Thyroid gland (tissue), 4 donors: ENCODE measurements at regions not wholly inside any gene's neighbourhood (a gene's known extent, or its start where the extent isn't known, plus 50 kb on each side); places are given as distances from the start of the nearest gene placed in this dataset.

Source experiments
- DNase-seq, 2 donors: peaks; one replicate each; pipeline ENCODE4 v3.0.0-alpha.2; 2019
- H3K27ac ChIP-seq, 3 donors: fragments of 200-600 bp; sonication (generic); 1 replicate in 2 of 3; 2 replicates in 1 of 3; pipeline ENCODE4 v1.5.1; 2016 to 2019; ENCODE audit warnings: mild to moderate bottlenecking in 1 of 3, moderate library complexity in 1 of 3
- H3K27me3 ChIP-seq: fragments of 200-600 bp; sonication (generic); one replicate; pipeline ENCODE4 v1.5.1; 2019
- H3K36me3 ChIP-seq, 2 donors: fragments of 200-600 bp; sonication (generic); one replicate each; pipeline ENCODE4 v1.5.1; 2016 to 2019
- H3K4me1 ChIP-seq, 2 donors: fragments of 200-600 bp; sonication (generic); one replicate each; pipeline ENCODE4 v1.5.1; 2017 to 2019
- H3K4me3 ChIP-seq, 3 donors: fragments of 200-600 bp; sonication (generic); replicated peaks in 1 of 3; 1 replicate in 2 of 3; 2 replicates in 1 of 3; pipeline ENCODE4 v1.5.1; 2016; ENCODE audit warnings: mild to moderate bottlenecking in 1 of 3
- H3K9me3 ChIP-seq: fragments of 200-600 bp; sonication (generic); one replicate; pipeline ENCODE4 v1.5.1; 2017
- POLR2A ChIP-seq, 2 donors: fragments of 450-650 bp; IDR thresholded peaks; one replicate each; pipeline ENCODE4 v1.6.1; 2017; ENCODE audit warnings: antibody characterized with exemption in 2 of 2, mild to moderate bottlenecking in 2 of 2, moderate library complexity in 1 of 2
- WGBS, 2 donors: methylation state at CpG; one replicate each; pipeline ENCODE4 v1.1.5; 2017; 5-methylcytosine and 5-hydroxymethylcytosine counted together
- intact Hi-C: fragments of 100-400 bp; cut with DNase I; formaldehyde crosslinking; loops from one replicate; pipeline ENCODE4 v1.15.1; 2023
- TF ChIP-seq, protein P1 (sequence below), 6 experiments: fragments of 200-600 bp in 3 of 6; fragments of 450-650 bp in 3 of 6; sonication (generic) in 3 of 6; IDR thresholded peaks; one replicate each; pipeline ENCODE4 v1.5.1; 2016 to 2019; ENCODE audit warnings: antibody characterized with exemption in 6 of 6, mild to moderate bottlenecking in 2 of 6, inconsistent platforms in 1 of 6, moderate library complexity in 1 of 6

DNA sequence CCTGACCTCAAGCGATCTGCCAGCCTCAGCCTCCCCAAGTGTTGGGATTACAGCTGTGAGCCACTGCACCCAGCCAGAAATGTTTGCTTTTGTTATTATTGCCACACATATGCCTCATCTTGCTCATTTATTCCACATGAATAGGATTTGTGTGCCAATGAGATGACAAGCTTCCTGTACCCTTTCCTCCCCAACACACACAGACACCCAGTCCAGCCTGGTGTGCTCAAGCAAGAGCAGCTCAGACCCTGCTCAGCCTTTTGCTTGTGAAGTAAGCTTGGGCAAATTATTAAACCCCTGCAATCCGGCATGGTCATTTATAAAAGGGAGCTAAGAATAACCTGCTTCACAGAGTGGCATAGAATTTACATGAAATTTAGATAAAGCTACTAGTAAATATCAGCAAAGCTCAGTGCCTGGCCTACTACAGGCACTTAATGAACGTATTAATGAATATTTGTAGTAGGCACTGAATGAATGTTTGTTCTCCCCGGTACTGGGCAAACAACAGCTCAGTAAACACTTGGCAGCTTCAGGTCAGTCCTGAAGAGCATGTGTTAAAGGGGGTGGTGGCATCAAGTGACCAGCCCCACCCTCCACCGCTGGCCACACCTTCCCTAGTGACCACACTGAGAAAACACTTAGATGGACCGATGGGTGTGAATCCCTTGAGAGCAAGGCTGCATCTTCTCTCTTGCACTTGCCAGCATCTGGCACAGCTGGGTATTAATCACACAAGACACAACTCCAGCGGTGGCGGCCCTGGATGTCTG, 280.2 kb downstream of the SRBD1 start:
- Histone ChIP-seq H3K27ac (no peak overlapping the region), H3K9me3 (no peaks in the 10 kb centered on the region), H3K36me3 (no peaks in the 10 kb centered on the region), H3K4me1 (no peaks in the 10 kb centered on the region), H3K4me3 (no peak overlapping the region), H3K27me3 (no peaks in the 10 kb centered on the region)
- DNase-seq = no peak
- intact Hi-C loops = no loop called here
- TF ChIP-seq, protein P1, sequence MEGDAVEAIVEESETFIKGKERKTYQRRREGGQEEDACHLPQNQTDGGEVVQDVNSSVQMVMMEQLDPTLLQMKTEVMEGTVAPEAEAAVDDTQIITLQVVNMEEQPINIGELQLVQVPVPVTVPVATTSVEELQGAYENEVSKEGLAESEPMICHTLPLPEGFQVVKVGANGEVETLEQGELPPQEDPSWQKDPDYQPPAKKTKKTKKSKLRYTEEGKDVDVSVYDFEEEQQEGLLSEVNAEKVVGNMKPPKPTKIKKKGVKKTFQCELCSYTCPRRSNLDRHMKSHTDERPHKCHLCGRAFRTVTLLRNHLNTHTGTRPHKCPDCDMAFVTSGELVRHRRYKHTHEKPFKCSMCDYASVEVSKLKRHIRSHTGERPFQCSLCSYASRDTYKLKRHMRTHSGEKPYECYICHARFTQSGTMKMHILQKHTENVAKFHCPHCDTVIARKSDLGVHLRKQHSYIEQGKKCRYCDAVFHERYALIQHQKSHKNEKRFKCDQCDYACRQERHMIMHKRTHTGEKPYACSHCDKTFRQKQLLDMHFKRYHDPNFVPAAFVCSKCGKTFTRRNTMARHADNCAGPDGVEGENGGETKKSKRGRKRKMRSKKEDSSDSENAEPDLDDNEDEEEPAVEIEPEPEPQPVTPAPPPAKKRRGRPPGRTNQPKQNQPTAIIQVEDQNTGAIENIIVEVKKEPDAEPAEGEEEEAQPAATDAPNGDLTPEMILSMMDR (IDR thresholded peaks at IDR 0.05) = no peak
- TF ChIP-seq POLR2A (IDR thresholded peaks at IDR 0.05) = no peak
- 65 to 71% methylated on average over 8 of the region's 8 CpGs for WGBS, 2 donors

DNA sequence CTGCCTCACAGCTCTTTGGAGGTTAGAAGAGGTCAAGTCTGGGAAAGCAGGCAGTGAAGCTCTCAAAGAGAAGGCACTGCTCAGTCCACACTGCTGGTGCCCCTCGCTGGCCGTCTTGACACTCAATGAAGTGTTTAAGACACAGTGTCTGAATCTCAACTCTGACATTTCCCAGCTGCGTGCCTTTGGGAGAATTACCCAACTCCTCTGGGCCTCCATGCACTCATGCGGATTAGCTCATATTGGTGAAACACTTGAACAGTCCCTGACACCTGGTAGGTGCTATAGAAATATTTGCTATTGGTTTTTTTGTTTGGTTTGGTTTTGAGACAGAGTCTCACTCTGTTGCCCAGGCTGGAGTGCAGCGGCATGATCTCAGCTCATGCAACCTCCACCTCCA, 281.0 kb downstream of the SRBD1 start:
- Histone ChIP-seq H3K27ac (no peak overlapping the region), H3K9me3 (no peaks in the 10 kb centered on the region), H3K36me3 (no peaks in the 10 kb centered on the region), H3K4me3 (no peak overlapping the region), H3K27me3 (no peaks in the 10 kb centered on the region), H3K4me1 (no peaks in the 10 kb centered on the region)
- no peak for DNase-seq
- intact Hi-C loops = no loop called here
- TF ChIP-seq, protein P1 (IDR thresholded peaks at IDR 0.05) = no peak
- TF ChIP-seq POLR2A (IDR thresholded peaks at IDR 0.05) = no peak
- WGBS, 2 donors = 79 to 90% methylated on average over 5 of the region's 5 CpGs

DNA sequence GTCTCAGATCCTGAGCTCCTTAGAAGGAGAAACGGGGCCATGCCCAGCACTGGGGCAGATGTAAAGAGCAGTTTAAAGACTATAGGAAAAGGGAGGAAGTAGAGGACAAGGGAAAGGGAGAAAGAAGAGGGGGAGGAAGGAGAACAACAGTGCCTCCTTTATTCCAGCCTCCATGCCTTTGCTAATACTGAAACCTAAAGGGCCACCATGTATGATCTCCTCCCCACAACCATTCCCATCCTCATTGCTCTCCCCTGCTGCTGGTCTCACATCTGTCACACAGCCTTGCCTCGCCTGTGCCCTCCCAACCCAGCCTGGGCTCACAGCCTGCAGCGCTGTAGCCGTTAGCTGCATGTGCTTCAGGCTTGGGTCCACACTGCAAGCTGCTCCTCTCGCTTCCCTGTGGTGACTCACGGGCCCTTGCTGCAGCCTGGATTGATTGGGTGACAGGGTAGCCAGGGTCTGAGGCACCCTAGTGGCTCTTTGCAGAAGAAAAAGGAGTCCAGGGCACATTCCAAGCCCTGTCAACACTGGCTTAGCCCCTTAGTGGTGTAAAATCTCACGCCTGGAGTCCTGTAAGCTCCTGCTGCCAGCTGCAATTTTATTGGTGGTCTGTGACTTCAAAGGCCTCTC, 281.9 kb downstream of the SRBD1 start:
- Histone ChIP-seq H3K9me3 (no peaks in the 10 kb centered on the region), H3K4me1 (no peaks in the 10 kb centered on the region), H3K4me3 (no peak overlapping the region), H3K27ac (no peak overlapping the region), H3K27me3 (no peaks in the 10 kb centered on the region), H3K36me3 (no peaks in the 10 kb centered on the region)
- intact Hi-C loops = no loop called here
- TF ChIP-seq, protein P1 (IDR thresholded peaks at IDR 0.05) = no peak
- TF ChIP-seq POLR2A (IDR thresholded peaks at IDR 0.05) = no peak
- no peak for DNase-seq
- 86 to 88% methylated on average over 7 of the region's 7 CpGs for WGBS, 2 donors

DNA sequence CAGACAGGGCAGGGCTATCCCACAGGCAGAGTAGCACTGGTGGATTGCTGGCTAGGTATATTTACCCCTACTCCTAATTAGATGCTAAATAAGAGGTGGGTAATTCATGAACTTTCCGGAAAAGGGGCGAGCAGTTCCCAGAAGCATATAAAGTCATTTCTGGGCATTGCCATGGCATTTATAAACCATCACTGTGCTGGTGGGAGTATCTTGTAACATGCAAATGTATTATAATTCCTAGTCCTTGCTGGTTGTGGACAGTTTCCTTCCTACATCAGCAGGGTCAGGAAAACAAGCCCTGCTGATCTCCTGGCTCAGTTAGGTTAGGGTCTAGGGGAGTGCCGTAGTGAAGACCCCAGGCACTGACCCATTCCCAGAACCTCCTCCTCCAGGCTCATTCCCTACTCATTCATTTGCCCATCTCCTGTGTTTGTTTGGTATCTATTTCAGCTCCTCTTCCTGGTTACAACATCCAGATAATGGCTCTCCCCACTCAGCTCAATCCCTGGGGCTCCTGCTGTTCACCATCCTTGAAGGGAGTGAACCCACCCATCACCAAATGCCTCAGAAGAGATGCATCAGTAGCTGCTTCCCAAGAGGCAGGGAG, 282.7 kb downstream of the SRBD1 start:
- H3K4me1 ChIP-seq = no peaks in the 10 kb centered on the region

More for the DNA sequence above, 282.7 kb downstream of the SRBD1 start:
- Histone ChIP-seq H3K4me3 (no peak overlapping the region), H3K27me3 (no peaks in the 10 kb centered on the region), H3K27ac (no peak overlapping the region), H3K9me3 (no peaks in the 10 kb centered on the region), H3K36me3 (no peaks in the 10 kb centered on the region)
- WGBS, 2 donors = 78 to 100% methylated on average over 3 of the region's 3 CpGs
- intact Hi-C loops = no loop called here
- TF ChIP-seq POLR2A (IDR thresholded peaks at IDR 0.05) = no peak
- TF ChIP-seq, protein P1 (IDR thresholded peaks at IDR 0.05) = no peak
- no peak for DNase-seq
